ENCODE measurements at regions not wholly inside any gene's neighbourhood (a gene's known extent, or its start where the extent isn't known, plus 50 kb on each side); places are given as distances from the start of the nearest gene placed in this dataset.
"Not testable (repeated sequence)": the region's sequence is repeated elsewhere in the genome, so short reads cannot be mapped to it uniquely, and the experiment has no call there.

DNA sequence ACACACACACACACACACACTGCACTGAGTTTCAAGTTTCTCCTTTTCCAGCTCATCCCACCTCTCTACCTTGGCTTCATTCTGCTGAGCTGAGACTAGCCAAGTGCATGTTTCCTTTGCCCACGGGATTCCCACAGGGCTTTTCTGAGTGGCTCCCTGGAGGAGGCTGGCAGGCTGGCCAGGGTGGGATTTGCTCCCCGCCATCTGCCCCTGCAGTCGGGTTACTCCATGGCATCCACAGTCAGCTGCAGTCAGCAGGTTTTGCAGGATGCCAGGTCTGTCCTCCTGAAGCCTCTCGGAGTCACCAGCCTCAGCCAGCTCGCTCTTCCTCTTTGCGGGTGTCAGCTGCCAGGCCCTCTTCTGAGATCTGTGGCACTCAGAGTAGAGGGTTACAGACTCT, 783.7 kb upstream of the SOX11 start:
- H3K4me3 Mint-ChIP-seq: no peak overlapping the region
- ATAC-seq (replicated peaks; ENCODE audit: extremely low read depth, poor library complexity, severe bottlenecking): no peak
- no peak for DNase-seq (ENCODE audit: low spot score in 2 of 2)

DNA sequence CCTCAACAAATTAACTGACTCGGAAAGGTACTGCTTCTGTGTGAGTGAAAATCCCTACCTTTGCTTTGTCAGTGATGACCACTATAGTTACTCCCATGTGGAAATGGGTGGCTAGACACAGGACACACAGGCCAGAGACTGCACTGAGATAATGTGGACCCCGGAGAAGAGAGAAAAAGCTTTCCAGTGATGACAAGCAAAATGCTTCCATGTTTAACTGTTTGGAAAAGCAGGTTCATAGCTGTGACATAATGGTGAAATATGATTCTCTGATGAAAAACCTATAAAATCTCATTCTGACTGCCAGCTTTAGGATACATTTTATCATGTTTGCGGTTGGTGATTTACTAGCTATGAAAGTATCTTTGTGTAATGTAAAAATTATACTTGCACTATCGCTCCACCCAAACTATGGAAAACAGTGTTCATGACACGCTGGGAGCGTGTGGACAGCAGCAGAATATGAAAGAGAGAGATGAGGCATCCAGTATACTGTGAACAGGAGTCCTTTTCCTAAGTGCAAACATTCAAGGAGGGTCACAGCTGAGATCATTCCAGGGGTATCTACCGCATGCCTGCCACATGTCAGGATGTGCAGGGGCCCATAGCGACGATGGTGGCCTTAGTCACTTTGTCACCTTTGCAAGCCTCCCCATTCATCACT, 782.7 kb upstream of the SOX11 start:
- Mint-ChIP-seq H3K9me3 (peaks cover 5% of the 10 kb centered on the region), H3K4me3 (no peak overlapping the region), H3K36me3 (ENCODE audit: insufficient read depth) (no peaks in the 10 kb centered on the region), H3K27ac (ENCODE audit: low read depth) (no peak overlapping the region), H3K27me3 (no peaks in the 10 kb centered on the region), H3K4me1 (no peaks in the 10 kb centered on the region)
- no peak for DNase-seq (ENCODE audit: low spot score in 2 of 2)
- ATAC-seq (replicated peaks; ENCODE audit: extremely low read depth, poor library complexity, severe bottlenecking): no peak

More for the DNA sequence above, 783.7 kb upstream of the SOX11 start:
- H3K27me3 Mint-ChIP-seq: no peaks in the 10 kb centered on the region
- peaks cover 5% of the 10 kb centered on the region for H3K9me3 Mint-ChIP-seq
- H3K27ac Mint-ChIP-seq (ENCODE audit: low read depth): no peak overlapping the region
- no peaks in the 10 kb centered on the region for H3K36me3 Mint-ChIP-seq (ENCODE audit: insufficient read depth)
- H3K4me1 Mint-ChIP-seq: no peaks in the 10 kb centered on the region

DNA sequence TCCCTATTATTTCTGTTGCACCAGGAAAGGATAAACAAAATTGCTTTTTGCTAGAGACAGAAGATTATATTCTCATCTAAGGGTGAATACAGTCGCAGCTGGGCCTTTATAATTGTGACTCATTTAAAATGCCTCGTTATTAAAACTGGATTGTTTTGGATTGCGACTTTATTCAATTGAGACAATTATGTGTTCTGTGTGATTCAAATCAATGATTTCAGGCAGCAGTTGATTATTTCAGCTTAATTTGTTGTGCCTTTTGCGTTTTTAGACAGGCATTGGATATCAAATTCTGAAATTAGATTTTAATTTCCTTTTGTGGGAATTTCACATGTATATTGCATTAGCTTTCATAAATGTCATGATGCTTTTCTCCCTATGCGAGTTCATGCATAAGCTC, 778.1 kb upstream of the SOX11 start:
- Mint-ChIP-seq H3K9me3 (peaks cover 18% of the 10 kb centered on the region), H3K36me3 (ENCODE audit: insufficient read depth) (no peaks in the 10 kb centered on the region), H3K4me3 (no peak overlapping the region), H3K4me1 (no peaks in the 10 kb centered on the region), H3K27me3 (no peaks in the 10 kb centered on the region), H3K27ac (ENCODE audit: low read depth) (no peak overlapping the region)
- DNase-seq (ENCODE audit: low spot score in 2 of 2): no peak
- ATAC-seq (replicated peaks; ENCODE audit: extremely low read depth, poor library complexity, severe bottlenecking): no peak

DNA sequence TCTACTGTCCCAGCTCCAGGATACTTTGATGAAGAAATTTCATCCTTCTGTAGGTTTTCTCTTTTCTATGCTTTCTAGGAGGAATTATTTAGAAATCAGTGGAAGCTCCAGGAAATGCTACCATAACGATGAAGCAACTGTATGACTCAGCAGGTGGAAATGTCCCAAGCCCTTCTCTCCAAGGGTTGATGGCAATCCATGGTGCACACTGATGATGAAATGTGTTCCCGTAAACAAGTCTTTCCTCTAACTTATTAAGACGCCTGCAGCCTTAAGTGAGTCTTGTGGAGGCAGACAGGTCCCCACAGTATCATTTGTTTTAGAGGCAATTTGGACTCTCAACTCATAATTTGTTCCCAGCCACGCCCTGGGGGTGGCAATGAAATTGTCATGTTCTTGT, 777.6 kb upstream of the SOX11 start:
- no peak overlapping the region for H3K27ac Mint-ChIP-seq (ENCODE audit: low read depth)
- no peak overlapping the region for H3K4me3 Mint-ChIP-seq
- DNase-seq (ENCODE audit: low spot score in 2 of 2) (no peak), ATAC-seq (replicated peaks; ENCODE audit: extremely low read depth, poor library complexity, severe bottlenecking) (no peak)
- no peaks in the 10 kb centered on the region for H3K36me3 Mint-ChIP-seq (ENCODE audit: insufficient read depth)
- H3K4me1 Mint-ChIP-seq: no peaks in the 10 kb centered on the region
- H3K9me3 Mint-ChIP-seq: peaks cover 18% of the 10 kb centered on the region
- H3K27me3 Mint-ChIP-seq: no peaks in the 10 kb centered on the region

DNA sequence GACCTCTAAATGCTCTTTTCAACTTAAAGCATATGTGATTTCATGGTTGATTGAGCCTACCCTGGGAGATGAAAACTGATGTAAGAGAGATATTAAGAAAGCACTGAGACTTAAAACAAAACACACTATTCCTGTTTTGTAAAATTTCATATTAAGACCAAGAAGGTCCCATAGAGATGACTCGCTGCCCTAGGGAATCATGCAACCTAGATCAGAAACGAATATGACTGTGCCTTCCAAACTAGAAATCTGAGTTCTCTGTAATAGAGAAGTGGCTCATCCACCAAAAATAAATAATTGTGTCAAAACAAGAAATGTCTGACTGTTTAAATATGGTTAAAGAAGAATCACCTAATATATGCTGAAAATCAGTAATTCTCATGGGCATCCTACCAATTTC, 776.8 kb upstream of the SOX11 start:
- DNase-seq (ENCODE audit: low spot score in 2 of 2) (no peak), ATAC-seq (replicated peaks; ENCODE audit: extremely low read depth, poor library complexity, severe bottlenecking) (no peak)
- Mint-ChIP-seq H3K9me3 (peaks cover 13% of the 10 kb centered on the region), H3K27ac (ENCODE audit: low read depth) (no peak overlapping the region), H3K36me3 (ENCODE audit: insufficient read depth) (no peaks in the 10 kb centered on the region), H3K27me3 (no peaks in the 10 kb centered on the region), H3K4me1 (no peaks in the 10 kb centered on the region), H3K4me3 (no peak overlapping the region)

DNA sequence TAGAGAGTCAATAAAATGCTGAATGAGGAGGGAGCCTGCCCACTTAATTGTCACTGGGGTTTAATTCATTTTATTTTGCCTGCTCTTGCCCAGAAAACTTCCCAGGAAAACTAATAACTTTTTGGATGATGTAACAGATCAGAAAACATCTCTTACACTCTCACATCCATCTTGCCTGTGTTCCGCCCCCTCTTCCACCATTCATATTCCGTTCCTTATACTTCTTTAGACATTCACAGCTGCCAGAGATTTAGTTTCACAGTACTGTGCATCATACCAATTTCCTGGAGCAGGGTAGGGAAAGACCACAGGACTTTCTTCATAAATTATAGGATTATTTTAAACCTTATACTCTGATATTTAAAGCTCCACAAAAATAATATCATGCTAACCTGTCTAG, 776.1 kb upstream of the SOX11 start:
- no peaks in the 10 kb centered on the region for H3K4me1 Mint-ChIP-seq
- no peaks in the 10 kb centered on the region for H3K27me3 Mint-ChIP-seq

DNA sequence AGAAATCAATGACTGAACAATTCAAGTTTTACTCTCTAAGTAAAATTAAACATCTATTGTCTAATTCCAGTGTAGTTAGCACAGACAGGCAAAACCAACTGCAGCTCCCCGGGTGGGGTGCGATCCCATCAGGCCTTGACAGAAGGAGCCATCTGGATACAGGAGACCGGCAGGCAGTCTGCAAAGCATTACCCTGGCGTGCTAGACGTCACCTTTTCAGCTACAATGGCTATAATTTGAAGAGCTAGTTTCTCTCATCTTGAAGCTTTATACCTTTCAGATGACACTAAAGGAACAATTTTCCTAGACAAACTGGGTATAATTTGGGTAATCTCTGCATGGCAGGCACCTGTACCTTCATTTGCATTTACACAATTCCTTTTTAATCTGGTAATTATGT, 761.5 kb upstream of the SOX11 start:
- Mint-ChIP-seq H3K27me3 (no peaks in the 10 kb centered on the region), H3K4me3 (no peak overlapping the region), H3K36me3 (ENCODE audit: insufficient read depth) (no peaks in the 10 kb centered on the region), H3K4me1 (no peaks in the 10 kb centered on the region), H3K9me3 (peaks cover 29% of the 10 kb centered on the region), H3K27ac (ENCODE audit: low read depth) (no peak overlapping the region)
- no peak for ATAC-seq (replicated peaks; ENCODE audit: extremely low read depth, poor library complexity, severe bottlenecking)
- no peak for DNase-seq (ENCODE audit: low spot score in 2 of 2)

More for the DNA sequence above, 776.1 kb upstream of the SOX11 start:
- no peak for DNase-seq (ENCODE audit: low spot score in 2 of 2)
- Mint-ChIP-seq H3K4me3 (no peak overlapping the region), H3K36me3 (ENCODE audit: insufficient read depth) (no peaks in the 10 kb centered on the region), H3K9me3 (peaks cover 13% of the 10 kb centered on the region), H3K27ac (ENCODE audit: low read depth) (no peak overlapping the region)
- ATAC-seq (replicated peaks; ENCODE audit: extremely low read depth, poor library complexity, severe bottlenecking): no peak

DNA sequence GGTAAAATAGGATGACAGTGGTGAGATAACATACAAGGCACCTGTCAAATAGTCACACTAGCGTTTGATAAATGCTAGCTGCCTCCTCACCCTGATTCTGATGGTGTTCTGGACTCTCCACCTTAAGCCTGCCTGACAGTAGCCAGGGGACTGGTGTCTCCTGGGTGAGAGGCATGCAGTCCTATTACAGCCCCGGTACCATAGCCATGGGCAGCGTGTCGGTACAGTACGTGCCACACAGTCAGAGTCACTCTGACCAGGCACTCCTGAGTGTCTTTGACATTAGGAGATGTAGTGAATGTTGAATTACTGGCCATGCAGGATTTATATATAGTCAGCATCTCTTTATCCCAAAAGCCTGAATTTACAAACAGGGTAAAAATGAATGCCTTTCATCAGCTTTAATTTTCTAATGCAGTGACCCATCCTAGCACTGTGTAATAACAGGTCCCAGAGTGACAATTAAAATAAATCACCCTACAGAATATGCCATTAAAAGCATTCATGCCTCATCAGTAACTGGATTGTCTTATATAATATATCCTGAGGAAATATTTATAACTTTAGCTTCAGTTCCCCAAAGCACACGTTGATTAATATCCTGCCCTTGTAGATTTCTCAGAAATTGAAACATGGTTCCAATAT, 760.3 kb upstream of the SOX11 start:
- H3K27me3 Mint-ChIP-seq: no peaks in the 10 kb centered on the region
- no peak overlapping the region for H3K27ac Mint-ChIP-seq (ENCODE audit: low read depth)
- no peak for ATAC-seq (replicated peaks; ENCODE audit: extremely low read depth, poor library complexity, severe bottlenecking)
- no peaks in the 10 kb centered on the region for H3K4me1 Mint-ChIP-seq
- no peaks in the 10 kb centered on the region for H3K36me3 Mint-ChIP-seq (ENCODE audit: insufficient read depth)
- DNase-seq (ENCODE audit: low spot score in 2 of 2): no peak
- H3K9me3 Mint-ChIP-seq: peaks cover 41% of the 10 kb centered on the region
- H3K4me3 Mint-ChIP-seq: no peak overlapping the region

DNA sequence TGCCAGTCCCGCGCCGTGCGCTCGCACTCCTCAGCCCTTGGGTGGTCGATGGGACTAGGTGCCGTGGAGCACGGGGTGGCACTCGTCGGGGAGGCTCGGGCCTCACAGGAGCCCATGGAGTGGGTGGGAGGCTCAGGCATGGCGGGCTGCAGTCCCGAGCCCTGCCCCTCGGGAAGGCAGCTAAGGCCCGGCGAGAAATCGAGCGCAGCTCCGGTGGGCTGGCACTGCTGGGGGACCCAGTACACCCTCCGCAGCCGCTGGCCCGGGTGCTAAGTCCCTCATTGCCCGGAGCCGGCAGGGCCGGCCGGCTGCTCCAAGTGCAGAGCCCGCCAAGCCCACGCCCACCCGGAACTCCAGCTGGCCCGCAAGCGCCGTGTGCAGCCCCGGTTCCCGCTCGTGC, 756.9 kb upstream of the SOX11 start:
- H3K4me1 Mint-ChIP-seq; ATAC-seq (replicated peaks; ENCODE audit: extremely low read depth, poor library complexity, severe bottlenecking); H3K27ac Mint-ChIP-seq (ENCODE audit: low read depth); H3K27me3 Mint-ChIP-seq; H3K36me3 Mint-ChIP-seq (ENCODE audit: insufficient read depth); DNase-seq (ENCODE audit: low spot score in 2 of 2); H3K4me3 Mint-ChIP-seq: not testable (repeated sequence)
- H3K9me3 Mint-ChIP-seq: peaks cover 40% of the 10 kb centered on the region

DNA sequence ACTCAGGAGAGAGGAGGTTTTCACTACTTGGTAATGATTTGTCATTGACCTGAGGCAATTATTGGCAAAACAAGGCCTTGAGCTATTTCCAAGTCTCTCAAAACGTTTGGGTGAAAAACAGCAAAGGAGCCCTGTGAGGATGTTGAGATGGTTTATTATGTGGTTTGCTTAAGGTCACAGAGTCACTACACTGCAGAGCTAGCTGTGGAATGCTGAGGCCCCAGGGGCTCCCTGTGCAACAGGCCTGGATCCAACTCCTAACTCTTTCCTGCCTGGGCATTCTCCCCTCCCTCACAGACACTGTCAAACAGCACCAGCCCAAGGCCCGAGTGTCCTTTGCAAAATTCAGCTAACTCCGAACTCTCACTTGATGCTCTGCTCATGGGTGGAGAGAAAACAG, 754.6 kb upstream of the SOX11 start:
- H3K27me3 Mint-ChIP-seq: no peaks in the 10 kb centered on the region
- H3K4me1 Mint-ChIP-seq: no peaks in the 10 kb centered on the region
- no peak for ATAC-seq (replicated peaks; ENCODE audit: extremely low read depth, poor library complexity, severe bottlenecking)

DNA sequence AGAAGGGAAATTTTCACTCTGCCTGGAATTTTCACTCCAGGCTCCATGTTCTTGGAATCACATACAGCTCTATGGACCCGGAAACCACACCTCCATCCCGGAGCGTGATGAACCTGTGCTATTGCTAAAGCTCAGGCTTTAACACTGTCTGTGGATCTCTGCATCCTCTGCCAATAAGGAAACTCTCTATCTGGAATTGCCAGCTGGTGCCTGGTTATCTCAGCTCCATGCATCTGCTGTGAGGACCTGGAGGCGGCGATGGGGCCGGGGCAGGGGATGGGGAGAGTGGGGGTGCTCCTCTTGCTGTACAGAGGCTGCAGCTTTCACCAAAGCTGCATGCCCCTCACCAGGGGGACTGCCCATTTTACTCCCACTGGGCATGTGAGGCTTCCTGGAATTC, 754.0 kb upstream of the SOX11 start:
- Mint-ChIP-seq H3K27me3 (no peaks in the 10 kb centered on the region), H3K4me1 (no peaks in the 10 kb centered on the region), H3K27ac (ENCODE audit: low read depth) (no peak overlapping the region), H3K4me3 (no peak overlapping the region), H3K36me3 (ENCODE audit: insufficient read depth) (no peaks in the 10 kb centered on the region), H3K9me3 (peaks cover 41% of the 10 kb centered on the region)
- ATAC-seq (replicated peaks; ENCODE audit: extremely low read depth, poor library complexity, severe bottlenecking) (no peak), DNase-seq (ENCODE audit: low spot score in 2 of 2) (no peak)

More for the DNA sequence above, 754.6 kb upstream of the SOX11 start:
- no peak overlapping the region for H3K4me3 Mint-ChIP-seq
- H3K27ac Mint-ChIP-seq (ENCODE audit: low read depth): no peak overlapping the region
- H3K36me3 Mint-ChIP-seq (ENCODE audit: insufficient read depth): no peaks in the 10 kb centered on the region
- H3K9me3 Mint-ChIP-seq: peaks cover 45% of the 10 kb centered on the region
- DNase-seq (ENCODE audit: low spot score in 2 of 2): no peak

DNA sequence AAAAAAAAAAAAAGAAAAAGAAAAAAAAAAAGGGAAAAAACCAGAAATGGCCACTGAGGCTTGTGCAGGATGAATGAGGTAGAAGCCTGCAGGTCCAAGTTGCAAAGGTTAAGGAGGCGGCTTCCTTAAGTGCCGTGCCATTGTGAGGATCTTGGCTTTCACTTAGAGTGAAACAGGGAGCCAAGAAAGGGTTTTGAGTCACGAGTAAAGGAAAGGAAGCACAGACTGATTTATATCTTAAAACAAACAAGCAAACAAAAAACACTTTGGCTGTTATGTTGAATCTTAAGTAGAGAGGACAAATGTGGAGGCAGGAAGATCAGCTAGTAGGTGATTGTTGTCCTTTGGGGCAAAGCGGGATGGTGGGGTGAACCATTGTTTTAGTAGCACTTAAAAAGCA, 749.7 kb upstream of the SOX11 start:
- no peak overlapping the region for H3K4me3 Mint-ChIP-seq
- no peak for DNase-seq (ENCODE audit: low spot score in 2 of 2)
- H3K27ac Mint-ChIP-seq (ENCODE audit: low read depth): no peak overlapping the region
- no peak for ATAC-seq (replicated peaks; ENCODE audit: extremely low read depth, poor library complexity, severe bottlenecking)
- no peaks in the 10 kb centered on the region for H3K36me3 Mint-ChIP-seq (ENCODE audit: insufficient read depth)
- peaks cover 17% of the 10 kb centered on the region for H3K9me3 Mint-ChIP-seq
- no peaks in the 10 kb centered on the region for H3K4me1 Mint-ChIP-seq
- no peaks in the 10 kb centered on the region for H3K27me3 Mint-ChIP-seq

DNA sequence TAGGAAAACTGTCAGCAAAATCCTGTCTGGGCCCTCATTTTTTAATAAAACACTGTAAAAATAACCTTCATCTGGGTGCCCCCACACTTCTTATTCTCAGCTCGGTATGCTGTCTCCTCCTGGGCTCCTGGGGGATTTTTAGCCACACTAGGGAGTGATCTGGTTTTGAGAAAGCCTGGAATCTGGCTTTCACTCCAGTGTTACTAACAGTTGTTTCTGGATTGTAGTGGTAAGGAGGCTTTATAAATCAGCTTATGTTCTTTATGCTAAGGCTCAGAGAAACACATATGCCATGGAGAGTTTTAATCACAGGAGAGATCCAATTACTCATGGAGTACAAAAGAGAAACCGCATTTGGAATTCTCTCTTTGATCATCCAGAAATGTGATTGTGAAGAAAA, 744.3 kb upstream of the SOX11 start:
- Mint-ChIP-seq H3K4me3 (no peak overlapping the region), H3K9me3 (peaks cover 9% of the 10 kb centered on the region), H3K4me1 (no peaks in the 10 kb centered on the region), H3K36me3 (ENCODE audit: insufficient read depth) (no peaks in the 10 kb centered on the region), H3K27ac (ENCODE audit: low read depth) (no peak overlapping the region), H3K27me3 (no peaks in the 10 kb centered on the region)
- no peak for ATAC-seq (replicated peaks; ENCODE audit: extremely low read depth, poor library complexity, severe bottlenecking)
- no peak for DNase-seq (ENCODE audit: low spot score in 2 of 2)
